ENCODE measurements at regions not wholly inside any gene's neighbourhood (a gene's known extent, or its start where the extent isn't known, plus 50 kb on each side); places are given as distances from the start of the nearest gene placed in this dataset.

GRCh38 chr5:165871291-165871690, 2365.9 kb downstream of the MAT2B start:
- no TSS peak for BruUV-seq (replicated peaks)
- ChIA-PET POLR2A (no interaction called here), CTCF (no interaction called here)
- no peaks in the 10 kb centered on the region for H3K79me2 ChIP-seq (ENCODE audit: control insufficient read depth, insufficient read depth, low read length)
- DNase-seq (ENCODE audit: low read depth, low spot score) (no peak), FAIRE-seq (no peak)
- no peak overlapping the region for H2AFZ ChIP-seq (ENCODE audit: low read depth, low read length)
- H3K27me3 ChIP-seq (ENCODE audit: control insufficient read depth in 2 of 2, insufficient read depth in 2 of 2, low read length in 2 of 2): no peaks in the 10 kb centered on the region
- TF ChIP-seq POLR2A (IDR thresholded peaks at IDR 0.05; ENCODE audit: low read depth, low read length) (no peak), MYC (IDR thresholded peaks at IDR 0.05; ENCODE audit: low read depth, low read length) (no peak), JUN (IDR thresholded peaks at IDR 0.05; ENCODE audit: borderline replicate concordance, insufficient read depth, insufficient read length, low read depth) (no peak), POLR2AphosphoS5 (IDR thresholded peaks at IDR 0.05; ENCODE audit: insufficient read depth, low read depth, low read length) (no peak), FOS (IDR thresholded peaks at IDR 0.05; ENCODE audit: borderline replicate concordance, insufficient read depth, low read length) (no peak), GATA2 (IDR thresholded peaks at IDR 0.05; ENCODE audit: insufficient read depth, insufficient read length, low read depth, low read length) (no peak), EZH2 (IDR thresholded peaks at IDR 0.05; ENCODE audit: borderline replicate concordance, low read depth, low read length, severe bottlenecking) (no peak)
- TF ChIP-seq, protein P1, sequence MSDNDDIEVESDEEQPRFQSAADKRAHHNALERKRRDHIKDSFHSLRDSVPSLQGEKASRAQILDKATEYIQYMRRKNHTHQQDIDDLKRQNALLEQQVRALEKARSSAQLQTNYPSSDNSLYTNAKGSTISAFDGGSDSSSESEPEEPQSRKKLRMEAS (IDR thresholded peaks at IDR 0.05; ENCODE audit: insufficient read depth, insufficient read length): no peak
- TF ChIP-seq, protein P2, sequence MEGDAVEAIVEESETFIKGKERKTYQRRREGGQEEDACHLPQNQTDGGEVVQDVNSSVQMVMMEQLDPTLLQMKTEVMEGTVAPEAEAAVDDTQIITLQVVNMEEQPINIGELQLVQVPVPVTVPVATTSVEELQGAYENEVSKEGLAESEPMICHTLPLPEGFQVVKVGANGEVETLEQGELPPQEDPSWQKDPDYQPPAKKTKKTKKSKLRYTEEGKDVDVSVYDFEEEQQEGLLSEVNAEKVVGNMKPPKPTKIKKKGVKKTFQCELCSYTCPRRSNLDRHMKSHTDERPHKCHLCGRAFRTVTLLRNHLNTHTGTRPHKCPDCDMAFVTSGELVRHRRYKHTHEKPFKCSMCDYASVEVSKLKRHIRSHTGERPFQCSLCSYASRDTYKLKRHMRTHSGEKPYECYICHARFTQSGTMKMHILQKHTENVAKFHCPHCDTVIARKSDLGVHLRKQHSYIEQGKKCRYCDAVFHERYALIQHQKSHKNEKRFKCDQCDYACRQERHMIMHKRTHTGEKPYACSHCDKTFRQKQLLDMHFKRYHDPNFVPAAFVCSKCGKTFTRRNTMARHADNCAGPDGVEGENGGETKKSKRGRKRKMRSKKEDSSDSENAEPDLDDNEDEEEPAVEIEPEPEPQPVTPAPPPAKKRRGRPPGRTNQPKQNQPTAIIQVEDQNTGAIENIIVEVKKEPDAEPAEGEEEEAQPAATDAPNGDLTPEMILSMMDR (IDR thresholded peaks at IDR 0.05; ENCODE audit: extremely low read depth in 1 of 2, insufficient read depth in 1 of 2, low read depth in 1 of 2, low read length in 2 of 2): no peak
- H3K27ac ChIP-seq (ENCODE audit: insufficient read depth, low read depth, low read length): no peak overlapping the region
- H4K20me1 ChIP-seq (replicated peaks; ENCODE audit: control insufficient read depth, extremely low read depth, insufficient read depth, low read length): no peaks in the 10 kb centered on the region
- H3K4me3 ChIP-seq (replicated peaks in 1 of 3; ENCODE audit: insufficient read depth in 1 of 3, low read depth in 1 of 3, low read length in 3 of 3): no peak overlapping the region
- peaks cover 3% of the 10 kb centered on the region for H3K9me3 ChIP-seq (replicated peaks; ENCODE audit: control insufficient read depth, insufficient read depth, low read length)
- no peaks in the 10 kb centered on the region for H3K36me3 ChIP-seq (ENCODE audit: control insufficient read depth in 2 of 2, extremely low read depth in 1 of 2, insufficient read depth in 2 of 2, low read length in 2 of 2)
- H3K4me2 ChIP-seq (ENCODE audit: insufficient read depth, low read length): no peak overlapping the region
- dilution Hi-C loops (cut with MboI; ENCODE audit: extremely low pct_ligation_motif_present, low sequenced_read_pairs): no loop called here
- no peak overlapping the region for H3K9ac ChIP-seq (replicated peaks; ENCODE audit: extremely low read depth, insufficient read depth, low read length)
- intact Hi-C loops (cut with micrococcal nuclease): no loop called here
- H3K4me1 ChIP-seq (ENCODE audit: control insufficient read depth, extremely low read depth, insufficient read depth, low read length): no peaks in the 10 kb centered on the region
- no peaks in the 10 kb centered on the region for H3K9me1 ChIP-seq (replicated peaks; ENCODE audit: control insufficient read depth, extremely low read depth, insufficient read depth, low read length)

All from endothelial cell of umbilical vein (primary cell).